ENCODE measurements at regions not wholly inside any gene's neighbourhood (a gene's known extent, or its start where the extent isn't known, plus 50 kb on each side); places are given as distances from the start of the nearest gene placed in this dataset.
A peak's percentile ranks its signal among the peaks of the same experiment; 100 is the strongest.

- Mint-ChIP-seq H3K4me1 (peaks cover 13% of the 10 kb centered on the region), H3K9me3 (peaks cover 7% of the 10 kb centered on the region), H3K27me3 (ENCODE audit: insufficient read depth, low read depth) (no peaks in the 10 kb centered on the region), H3K27ac (no peak overlapping the region), H3K4me3 (no peak overlapping the region), H3K36me3 (peaks cover 4% of the 10 kb centered on the region)
- Histone ChIP-seq H3K79me2 (ENCODE audit: low read depth) (no peaks in the 10 kb centered on the region), H3K9me3 (ENCODE audit: low read depth) (no peaks in the 10 kb centered on the region), H4K20me1 (ENCODE audit: low read depth) (no peaks in the 10 kb centered on the region), H3K9ac (no peak overlapping the region), H3K36me3 (no peaks in the 10 kb centered on the region), H3F3A (ENCODE audit: low read depth) (peaks cover 8% of the 10 kb centered on the region), H3K4me1 (peaks cover 16% of the 10 kb centered on the region), H3K4me3 (no peak overlapping the region), H3K4me2 (peak overlapping the region; percentile 41), H3K27ac (peak overlapping the region; percentile 28), H3K27me3 (no peaks in the 10 kb centered on the region), H2AFZ (replicated peaks) (peak overlapping the region; percentile 65)
- TF ChIP-seq EZH2 (IDR thresholded peaks at IDR 0.05) (no peak), CTCF (IDR thresholded peaks at IDR 0.05) (no peak)
- peak; percentile 18 for DNase-seq (ENCODE audit: low spot score)
Measured at GRCh38 chr5:124948062-124948753, 201.8 kb upstream of the ZNF608 start.

- Histone ChIP-seq H3K4me2 (peak overlapping the region; percentile 41), H2AFZ (replicated peaks) (peak overlapping the region; percentile 4), H3K79me2 (ENCODE audit: low read depth) (no peaks in the 10 kb centered on the region), H3K27ac (peak overlapping the region; percentile 28), H3K9me3 (ENCODE audit: low read depth) (no peaks in the 10 kb centered on the region), H3F3A (ENCODE audit: low read depth) (peaks cover 8% of the 10 kb centered on the region), H4K20me1 (ENCODE audit: low read depth) (no peaks in the 10 kb centered on the region), H3K9ac (no peak overlapping the region), H3K27me3 (no peaks in the 10 kb centered on the region), H3K36me3 (no peaks in the 10 kb centered on the region), H3K4me3 (no peak overlapping the region), H3K4me1 (peaks cover 16% of the 10 kb centered on the region)
- H3K27me3 Mint-ChIP-seq (ENCODE audit: insufficient read depth, low read depth) = no peaks in the 10 kb centered on the region
- TF ChIP-seq EZH2phosphoT487 (IDR thresholded peaks at IDR 0.05) = no peak
- TF ChIP-seq CTCF (IDR thresholded peaks at IDR 0.05) = no peak
- TF ChIP-seq EZH2 (IDR thresholded peaks at IDR 0.05) = no peak
- H3K9me3 Mint-ChIP-seq = peaks cover 7% of the 10 kb centered on the region
- no peak for DNase-seq (ENCODE audit: low spot score)
- H3K27ac Mint-ChIP-seq = peak overlapping the region; percentile 54
- peaks cover 4% of the 10 kb centered on the region for H3K36me3 Mint-ChIP-seq
- H3K4me3 Mint-ChIP-seq = no peak overlapping the region
- H3K4me1 Mint-ChIP-seq = peaks cover 13% of the 10 kb centered on the region
Measured at GRCh38 chr5:124948754-124949275, 202.4 kb upstream of the ZNF608 start.

- H3K79me2 ChIP-seq (ENCODE audit: low read depth) = no peaks in the 10 kb centered on the region
- Mint-ChIP-seq H3K4me1 (peaks cover 13% of the 10 kb centered on the region), H3K9me3 (peaks cover 4% of the 10 kb centered on the region), H3K36me3 (peaks cover 2% of the 10 kb centered on the region), H3K27me3 (ENCODE audit: insufficient read depth, low read depth) (no peaks in the 10 kb centered on the region), H3K27ac (no peak overlapping the region), H3K4me3 (no peak overlapping the region)
- no peak for DNase-seq (ENCODE audit: low spot score)
- no peak overlapping the region for H2AFZ ChIP-seq (replicated peaks)
- H3F3A ChIP-seq (ENCODE audit: low read depth) = peaks cover 8% of the 10 kb centered on the region
- H3K9me3 ChIP-seq (ENCODE audit: low read depth) = no peaks in the 10 kb centered on the region
- no peak overlapping the region for H3K4me2 ChIP-seq
- no peak overlapping the region for H3K27ac ChIP-seq
- H3K36me3 ChIP-seq = no peaks in the 10 kb centered on the region
- H3K9ac ChIP-seq = no peak overlapping the region
- no peaks in the 10 kb centered on the region for H4K20me1 ChIP-seq (ENCODE audit: low read depth)
- H3K27me3 ChIP-seq = no peaks in the 10 kb centered on the region
- H3K4me3 ChIP-seq = no peak overlapping the region
- H3K4me1 ChIP-seq = peaks cover 16% of the 10 kb centered on the region
- TF ChIP-seq EZH2 (IDR thresholded peaks at IDR 0.05) = no peak
- no peak for TF ChIP-seq CTCF (IDR thresholded peaks at IDR 0.05)
- TF ChIP-seq EZH2phosphoT487 (IDR thresholded peaks at IDR 0.05) = no peak
Measured at GRCh38 chr5:124949862-124950261, 203.4 kb upstream of the ZNF608 start.
